ENCODE measurements at regions not wholly inside any gene's neighbourhood (a gene's known extent, or its start where the extent isn't known, plus 50 kb on each side); places are given as distances from the start of the nearest gene placed in this dataset.

GRCh38 chr3:72176537-72177041 lies 391.6 kb upstream of the PROK2 start:
- Histone ChIP-seq H2AFZ (ENCODE audit: low read length) (0 out of 2 replicates have a peak overlapping the region, but pooled peaks have one; percentile 11), H3K9me2 (replicated peaks; ENCODE audit: insufficient read depth, low read length) (no peaks in the 10 kb centered on the region), H3K27me3 (replicated peaks; ENCODE audit: insufficient read depth, low read length) (no peaks in the 10 kb centered on the region), H3K79me2 (ENCODE audit: low read length) (no peaks in the 10 kb centered on the region), H3K9ac (ENCODE audit: low read length) (no peak overlapping the region; the same call in 1 of the 2 replicates), H3K36me3 (replicated peaks; ENCODE audit: insufficient read depth, low read length) (no peaks in the 10 kb centered on the region), H4K20me1 (ENCODE audit: insufficient read depth, low read length) (no peaks in the 10 kb centered on the region), H3K4me2 (ENCODE audit: low read depth, low read length) (peak overlapping the region; percentile 72), H3K4me1 (ENCODE audit: low read length) (peaks cover 27% of the 10 kb centered on the region), H3K9me3 (replicated peaks; ENCODE audit: insufficient read depth, low read length) (no peaks in the 10 kb centered on the region), H3F3A (ENCODE audit: insufficient read depth, low read length) (peaks cover 4% of the 10 kb centered on the region; the same call in 1 of the 2 replicates), H3K27ac (ENCODE audit: low read length) (peak overlapping the region; percentile 14; the same call in 1 of the 2 replicates), H3K4me3 (ENCODE audit: low read length) (peak overlapping the region; percentile 11; the same call in 1 of the 2 replicates)
- TF ChIP-seq EZH2phosphoT487 (IDR thresholded peaks at IDR 0.05; ENCODE audit: low read length), result no peak
- TF ChIP-seq EZH2 (optimal IDR thresholded peaks at IDR 0.05; ENCODE audit: low read depth, low read length), result no peak
- TF ChIP-seq CTCF (IDR thresholded peaks at IDR 0.05; ENCODE audit: low read length), result no peak
- peak; percentile 77 for DNase-seq

GRCh38 chr3:72175296-72175858 lies 390.4 kb upstream of the PROK2 start:
- H3K4me1 ChIP-seq (ENCODE audit: low read length), result peaks cover 27% of the 10 kb centered on the region
- no peak for DNase-seq
- no peak overlapping the region for H3K9ac ChIP-seq (ENCODE audit: low read length)
- no peaks in the 10 kb centered on the region for H3K9me2 ChIP-seq (replicated peaks; ENCODE audit: insufficient read depth, low read length)
- peaks cover 4% of the 10 kb centered on the region; the same call in 1 of the 2 replicates for H3F3A ChIP-seq (ENCODE audit: insufficient read depth, low read length)
- H3K27me3 ChIP-seq (replicated peaks; ENCODE audit: insufficient read depth, low read length), result no peaks in the 10 kb centered on the region
- H3K79me2 ChIP-seq (ENCODE audit: low read length), result no peaks in the 10 kb centered on the region
- H2AFZ ChIP-seq (ENCODE audit: low read length), result no peak overlapping the region
- no peaks in the 10 kb centered on the region for H3K36me3 ChIP-seq (replicated peaks; ENCODE audit: insufficient read depth, low read length)
- no peak overlapping the region for H3K27ac ChIP-seq (ENCODE audit: low read length)
- TF ChIP-seq EZH2 (optimal IDR thresholded peaks at IDR 0.05; ENCODE audit: low read depth, low read length), result no peak
- no peak for TF ChIP-seq EZH2phosphoT487 (IDR thresholded peaks at IDR 0.05; ENCODE audit: low read length)
- TF ChIP-seq CTCF (IDR thresholded peaks at IDR 0.05; ENCODE audit: low read length), result no peak
- no peak overlapping the region for H3K4me3 ChIP-seq (ENCODE audit: low read length)
- no peak overlapping the region for H3K4me2 ChIP-seq (ENCODE audit: low read depth, low read length)
- H3K9me3 ChIP-seq (replicated peaks; ENCODE audit: insufficient read depth, low read length), result no peaks in the 10 kb centered on the region
- no peaks in the 10 kb centered on the region for H4K20me1 ChIP-seq (ENCODE audit: insufficient read depth, low read length)

- peaks cover 27% of the 10 kb centered on the region for H3K4me1 ChIP-seq (ENCODE audit: low read length)
- no peak overlapping the region for H3K4me2 ChIP-seq (ENCODE audit: low read depth, low read length)
- H3K27ac ChIP-seq (ENCODE audit: low read length), result no peak overlapping the region
- H3K9me3 ChIP-seq (replicated peaks; ENCODE audit: insufficient read depth, low read length), result no peaks in the 10 kb centered on the region
- H2AFZ ChIP-seq (ENCODE audit: low read length), result no peak overlapping the region
- H3K27me3 ChIP-seq (replicated peaks; ENCODE audit: insufficient read depth, low read length), result no peaks in the 10 kb centered on the region
- no peaks in the 10 kb centered on the region for H3K9me2 ChIP-seq (replicated peaks; ENCODE audit: insufficient read depth, low read length)
- no peaks in the 10 kb centered on the region for H4K20me1 ChIP-seq (ENCODE audit: insufficient read depth, low read length)
- no peak overlapping the region for H3K4me3 ChIP-seq (ENCODE audit: low read length)
- peaks cover 4% of the 10 kb centered on the region; the same call in 1 of the 2 replicates for H3F3A ChIP-seq (ENCODE audit: insufficient read depth, low read length)
- H3K9ac ChIP-seq (ENCODE audit: low read length), result no peak overlapping the region
- no peak for DNase-seq
- no peaks in the 10 kb centered on the region for H3K79me2 ChIP-seq (ENCODE audit: low read length)
- no peak for TF ChIP-seq EZH2 (optimal IDR thresholded peaks at IDR 0.05; ENCODE audit: low read depth, low read length)
- no peak for TF ChIP-seq EZH2phosphoT487 (IDR thresholded peaks at IDR 0.05; ENCODE audit: low read length)
- TF ChIP-seq CTCF (IDR thresholded peaks at IDR 0.05; ENCODE audit: low read length), result no peak
- no peaks in the 10 kb centered on the region for H3K36me3 ChIP-seq (replicated peaks; ENCODE audit: insufficient read depth, low read length)
Observed at GRCh38 chr3:72174890-72175289, 389.9 kb upstream of the PROK2 start.
